Body of pancreas (tissue), 4 donors: ENCODE measurements at regions not wholly inside any gene's neighbourhood (a gene's known extent, or its start where the extent isn't known, plus 50 kb on each side); places are given as distances from the start of the nearest gene placed in this dataset.
A peak's percentile ranks its signal among the peaks of the same experiment; 100 is the strongest.

Source experiments
- ATAC-seq: fragments of 150-250 bp; one replicate; pipeline ENCODE4 v1.9.1; 2016
- DNase-seq, 4 donors: peaks; one replicate each; pipeline ENCODE4 v3.0.0-alpha.2; 2019
- H3K27ac ChIP-seq, 4 donors: fragments of 200-600 bp; sonication (generic); 1 replicate in 3 of 4; 2 replicates in 1 of 4; pipeline versions ENCODE4 v1.5.1 to v1.6.1; 2016 to 2019; ENCODE audit warnings: mild to moderate bottlenecking in 1 of 4, mixed read lengths in 1 of 4, moderate library complexity in 1 of 4
- H3K27me3 ChIP-seq, 2 donors: fragments of 200-600 bp; sonication (generic); one replicate each; pipeline ENCODE4 v1.6.0; 2016; ENCODE audit warnings: mild to moderate bottlenecking in 1 of 2
- H3K36me3 ChIP-seq, 2 donors: fragments of 200-600 bp; sonication (generic); replicated peaks in 1 of 2; 2 replicates each; pipeline ENCODE4 v1.5.1; 2016; ENCODE audit warnings: low read depth in 2 of 2; ENCODE audit not compliant: insufficient read depth in 1 of 2
- H3K4me1 ChIP-seq: fragments of 200-600 bp; sonication (generic); one replicate; pipeline ENCODE4 v1.6.0; 2016
- H3K4me3 ChIP-seq, 2 donors: fragments of 200-600 bp; sonication (generic); 1 replicate in 1 of 2; 2 replicates in 1 of 2; pipeline ENCODE4 v1.5.1; 2016 to 2019
- H3K9me3 ChIP-seq, 3 donors: fragments of 200-600 bp; sonication (generic); 1 replicate in 2 of 3; 2 replicates in 1 of 3; pipeline ENCODE4 v1.5.1; 2016
- POLR2A ChIP-seq, 3 donors: fragments of 450-650 bp; IDR thresholded peaks; one replicate each; pipeline ENCODE4 v1.6.1; 2016; ENCODE audit warnings: antibody characterized with exemption in 3 of 3, mild to moderate bottlenecking in 2 of 3
- WGBS, 2 donors: methylation state at CpG; one replicate each; pipeline ENCODE4 v1.1.5; 2017; 5-methylcytosine and 5-hydroxymethylcytosine counted together
- intact Hi-C: fragments of 100-400 bp; cut with DNase I; formaldehyde crosslinking; loops from one replicate; pipeline ENCODE4 v1.15.1; 2023
- TF ChIP-seq, protein P1 (sequence below), 7 experiments: fragments of 450-650 bp in 4 of 7; fragments of 200-600 bp in 3 of 7; sonication (generic) in 3 of 7; IDR thresholded peaks; one replicate each; pipeline ENCODE4 v1.5.1; 2016 to 2019; ENCODE audit warnings: antibody characterized with exemption in 7 of 7

DNA sequence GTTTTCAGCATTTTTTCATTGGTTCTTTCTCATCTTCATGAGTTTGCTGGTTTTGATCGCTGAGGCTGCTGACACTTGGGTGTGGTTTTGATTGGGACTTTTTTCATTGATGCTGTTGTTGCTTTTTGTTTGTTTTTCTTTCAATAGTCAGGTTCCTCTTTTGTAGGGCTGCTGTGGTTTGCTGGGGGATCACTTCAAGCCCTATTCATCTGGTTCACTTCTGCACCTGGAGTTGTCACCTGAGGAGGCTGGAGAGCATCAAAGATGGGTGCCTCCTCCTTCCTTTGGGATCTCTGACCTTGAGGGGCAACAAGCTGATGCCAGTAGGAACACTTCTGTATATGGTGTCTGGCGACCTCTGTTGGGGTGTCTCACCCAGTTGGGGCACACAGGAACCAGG is 1279.9 kb upstream of the TMPRSS15 start:
- Histone ChIP-seq H3K36me3 (no peaks in the 10 kb centered on the region), H3K27me3 (no peaks in the 10 kb centered on the region), H3K4me1 (no peaks in the 10 kb centered on the region), H3K9me3 (no peaks in the 10 kb centered on the region), H3K27ac (no peak overlapping the region), H3K4me3 (no peak overlapping the region)
- intact Hi-C loops, result no loop called here
- TF ChIP-seq, protein P1, sequence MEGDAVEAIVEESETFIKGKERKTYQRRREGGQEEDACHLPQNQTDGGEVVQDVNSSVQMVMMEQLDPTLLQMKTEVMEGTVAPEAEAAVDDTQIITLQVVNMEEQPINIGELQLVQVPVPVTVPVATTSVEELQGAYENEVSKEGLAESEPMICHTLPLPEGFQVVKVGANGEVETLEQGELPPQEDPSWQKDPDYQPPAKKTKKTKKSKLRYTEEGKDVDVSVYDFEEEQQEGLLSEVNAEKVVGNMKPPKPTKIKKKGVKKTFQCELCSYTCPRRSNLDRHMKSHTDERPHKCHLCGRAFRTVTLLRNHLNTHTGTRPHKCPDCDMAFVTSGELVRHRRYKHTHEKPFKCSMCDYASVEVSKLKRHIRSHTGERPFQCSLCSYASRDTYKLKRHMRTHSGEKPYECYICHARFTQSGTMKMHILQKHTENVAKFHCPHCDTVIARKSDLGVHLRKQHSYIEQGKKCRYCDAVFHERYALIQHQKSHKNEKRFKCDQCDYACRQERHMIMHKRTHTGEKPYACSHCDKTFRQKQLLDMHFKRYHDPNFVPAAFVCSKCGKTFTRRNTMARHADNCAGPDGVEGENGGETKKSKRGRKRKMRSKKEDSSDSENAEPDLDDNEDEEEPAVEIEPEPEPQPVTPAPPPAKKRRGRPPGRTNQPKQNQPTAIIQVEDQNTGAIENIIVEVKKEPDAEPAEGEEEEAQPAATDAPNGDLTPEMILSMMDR (IDR thresholded peaks at IDR 0.05), result no peak
- TF ChIP-seq POLR2A (IDR thresholded peaks at IDR 0.05), result no peak
- ATAC-seq, result no peak
- 79 to 86% methylated on average over 2 of the region's 2 CpGs for WGBS, 2 donors
- no peak for DNase-seq

DNA sequence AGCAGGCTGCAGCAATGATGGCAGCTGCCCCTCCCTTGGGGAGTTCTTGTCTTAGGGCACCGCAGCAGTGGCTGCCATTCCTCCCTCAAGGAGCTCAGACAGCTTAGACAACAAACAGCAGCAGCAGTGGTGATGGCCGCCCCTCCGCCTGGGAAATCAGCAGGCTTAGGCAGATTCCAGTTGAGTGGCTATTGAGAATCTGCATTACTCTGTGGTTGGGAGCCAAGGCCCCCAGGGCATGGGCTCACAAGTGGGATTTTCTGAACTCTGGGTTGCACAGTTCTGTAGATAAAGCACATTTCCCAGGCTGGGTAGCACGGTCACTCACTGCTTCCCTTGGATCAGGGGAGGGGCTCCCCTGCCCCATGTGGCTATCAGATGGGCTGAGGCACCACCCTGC is 1280.7 kb upstream of the TMPRSS15 start:
- intact Hi-C loops, result no loop called here
- H3K27ac ChIP-seq, result no peak overlapping the region
- 67 to 92% methylated on average over 1 to 2 of the region's 4 CpGs for WGBS, 2 donors
- H3K27me3 ChIP-seq, result no peaks in the 10 kb centered on the region
- DNase-seq, result no peak
- ATAC-seq, result no peak
- no peaks in the 10 kb centered on the region for H3K9me3 ChIP-seq
- H3K36me3 ChIP-seq, result no peaks in the 10 kb centered on the region
- H3K4me1 ChIP-seq, result no peaks in the 10 kb centered on the region
- TF ChIP-seq, protein P1 (IDR thresholded peaks at IDR 0.05), result no peak
- no peak for TF ChIP-seq POLR2A (IDR thresholded peaks at IDR 0.05)
- H3K4me3 ChIP-seq, result no peak overlapping the region

DNA sequence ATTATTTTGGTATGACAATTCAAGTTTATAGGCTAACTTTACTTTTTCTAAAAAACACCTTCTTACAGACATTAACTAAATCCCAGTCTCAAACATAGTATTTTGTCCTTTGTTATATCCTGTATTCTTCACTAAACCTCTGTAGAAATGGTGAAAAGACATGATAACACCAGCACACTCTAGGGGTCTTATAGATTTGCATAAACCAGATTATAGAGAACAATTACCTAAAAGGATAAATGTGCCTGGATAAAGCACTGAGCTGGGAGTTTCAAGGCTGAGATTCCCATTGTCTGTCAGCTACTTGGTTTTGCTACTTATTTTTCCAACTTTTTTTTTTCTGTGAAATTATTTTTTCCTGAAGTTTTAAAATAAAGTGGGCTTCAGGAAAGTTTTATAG is 1288.6 kb upstream of the TMPRSS15 start:
- ATAC-seq, result no peak
- TF ChIP-seq POLR2A (IDR thresholded peaks at IDR 0.05), result no peak
- TF ChIP-seq, protein P1 (IDR thresholded peaks at IDR 0.05), result no peak
- Histone ChIP-seq H3K27ac (no peak overlapping the region), H3K36me3 (no peaks in the 10 kb centered on the region), H3K4me3 (no peak overlapping the region), H3K4me1 (peaks cover 9% of the 10 kb centered on the region), H3K9me3 (no peaks in the 10 kb centered on the region), H3K27me3 (no peaks in the 10 kb centered on the region)
- intact Hi-C loops, result no loop called here
- no peak for DNase-seq

DNA sequence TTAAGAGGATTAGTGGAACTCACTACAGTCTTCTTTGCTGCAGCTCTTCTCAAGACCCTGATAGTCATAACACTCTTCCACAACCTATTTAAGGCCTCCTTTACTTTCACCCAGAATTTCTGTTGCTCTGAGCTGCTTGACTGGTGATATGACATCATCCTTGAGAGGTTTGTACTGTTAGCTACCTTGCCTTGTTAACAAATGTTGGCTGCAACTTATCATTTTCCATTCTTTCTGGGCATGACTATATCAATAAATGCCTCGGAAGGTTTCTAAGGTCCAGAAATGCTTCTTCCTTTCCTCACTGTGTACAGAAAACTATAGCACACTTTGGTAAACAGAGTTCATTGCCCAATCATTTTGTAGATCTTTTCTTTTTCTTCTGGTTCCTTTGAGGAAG is 1292.2 kb upstream of the TMPRSS15 start:
- Histone ChIP-seq H3K36me3 (no peaks in the 10 kb centered on the region), H3K27ac (no peak overlapping the region), H3K4me3 (no peak overlapping the region), H3K27me3 (no peaks in the 10 kb centered on the region), H3K9me3 (no peaks in the 10 kb centered on the region), H3K4me1 (peaks cover 17% of the 10 kb centered on the region)
- intact Hi-C loops, result no loop called here
- ATAC-seq, result peak; percentile 84
- WGBS, 2 donors, result 18 to 30% methylated on average over 1 of the region's 1 CpG
- no peak for DNase-seq
- TF ChIP-seq, protein P1 (IDR thresholded peaks at IDR 0.05), result no peak
- no peak for TF ChIP-seq POLR2A (IDR thresholded peaks at IDR 0.05)

DNA sequence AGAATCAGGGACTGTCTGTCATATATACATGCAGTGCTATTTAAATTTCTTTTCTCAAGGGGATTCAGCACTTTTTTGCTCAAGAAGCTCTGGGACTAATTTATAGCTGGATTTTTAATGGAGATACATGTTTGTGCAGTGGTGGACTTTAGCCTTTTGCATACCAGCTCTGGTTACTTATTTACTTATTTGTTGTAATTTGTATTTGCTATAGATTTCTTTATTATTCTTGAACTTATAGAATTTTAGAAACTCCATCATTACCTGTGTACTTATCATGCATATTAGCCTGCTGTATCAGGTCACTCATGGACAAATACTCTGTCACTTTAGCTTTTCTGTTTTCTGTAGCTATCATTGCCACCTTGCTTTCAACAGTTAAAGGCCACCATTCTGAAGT is 1296.9 kb upstream of the TMPRSS15 start:
- H3K4me1 ChIP-seq, result peaks cover 18% of the 10 kb centered on the region
- intact Hi-C loops, result no loop called here
- no peak overlapping the region for H3K4me3 ChIP-seq
- H3K27ac ChIP-seq, result no peak overlapping the region
- H3K9me3 ChIP-seq, result no peaks in the 10 kb centered on the region
- TF ChIP-seq POLR2A (IDR thresholded peaks at IDR 0.05), result no peak
- TF ChIP-seq, protein P1 (IDR thresholded peaks at IDR 0.05), result no peak
- DNase-seq (no peak), ATAC-seq (no peak)
- no peaks in the 10 kb centered on the region for H3K27me3 ChIP-seq
- no peaks in the 10 kb centered on the region for H3K36me3 ChIP-seq
